Peyer's patch (tissue), 4 donors: ENCODE measurements at regions not wholly inside any gene's neighbourhood (a gene's known extent, or its start where the extent isn't known, plus 50 kb on each side); places are given as distances from the start of the nearest gene placed in this dataset.

Experiments
- DNase-seq, 3 donors: peaks; one replicate each; pipeline ENCODE4 v3.0.0-alpha.2; 2017 to 2019
- H3K27ac ChIP-seq, 4 donors: fragments of 200-600 bp; sonication (generic); one replicate each; pipeline ENCODE4 v1.5.1; 2016 to 2019
- H3K27me3 ChIP-seq, 2 donors: fragments of 200-600 bp; sonication (generic); one replicate each; pipeline ENCODE4 v1.5.1; 2019
- H3K36me3 ChIP-seq, 3 donors: fragments of 200-600 bp; sonication (generic); one replicate each; pipeline ENCODE4 v1.5.1; 2016 to 2019
- H3K4me1 ChIP-seq, 4 donors: fragments of 200-600 bp; sonication (generic); one replicate each; pipeline ENCODE4 v1.5.1; 2016 to 2019
- H3K4me3 ChIP-seq, 4 donors: fragments of 200-600 bp; sonication (generic); 1 replicate in 3 of 4; 2 replicates in 1 of 4; pipeline ENCODE4 v1.5.1; 2016 to 2019; ENCODE audit warnings: mild to moderate bottlenecking in 1 of 4
- H3K9me3 ChIP-seq, 4 donors: fragments of 200-600 bp; sonication (generic); one replicate each; pipeline ENCODE4 v1.5.1; 2016 to 2019; ENCODE audit warnings: mild to moderate bottlenecking in 1 of 4
- POLR2A ChIP-seq, 2 donors: fragments of 450-650 bp; IDR thresholded peaks; one replicate each; pipeline ENCODE4 v1.5.1; 2017; ENCODE audit warnings: antibody characterized with exemption in 2 of 2, mild to moderate bottlenecking in 2 of 2, moderate library complexity in 2 of 2
- TF ChIP-seq, protein P1 (sequence below), 6 experiments: fragments of 450-650 bp in 4 of 6; fragments of 200-600 bp in 2 of 6; sonication (generic) in 1 of 6; IDR thresholded peaks; one replicate each; pipeline ENCODE4 v1.5.1; 2017 to 2019; ENCODE audit warnings: antibody characterized with exemption in 6 of 6, mild to moderate bottlenecking in 3 of 6, moderate library complexity in 1 of 6

- Histone ChIP-seq H3K27ac (no peak overlapping the region), H3K9me3 (no peaks in the 10 kb centered on the region), H3K36me3 (no peaks in the 10 kb centered on the region), H3K27me3 (no peaks in the 10 kb centered on the region), H3K4me1 (no peaks in the 10 kb centered on the region), H3K4me3 (no peak overlapping the region)
- TF ChIP-seq POLR2A (IDR thresholded peaks at IDR 0.05), result no peak
- TF ChIP-seq, protein P1, sequence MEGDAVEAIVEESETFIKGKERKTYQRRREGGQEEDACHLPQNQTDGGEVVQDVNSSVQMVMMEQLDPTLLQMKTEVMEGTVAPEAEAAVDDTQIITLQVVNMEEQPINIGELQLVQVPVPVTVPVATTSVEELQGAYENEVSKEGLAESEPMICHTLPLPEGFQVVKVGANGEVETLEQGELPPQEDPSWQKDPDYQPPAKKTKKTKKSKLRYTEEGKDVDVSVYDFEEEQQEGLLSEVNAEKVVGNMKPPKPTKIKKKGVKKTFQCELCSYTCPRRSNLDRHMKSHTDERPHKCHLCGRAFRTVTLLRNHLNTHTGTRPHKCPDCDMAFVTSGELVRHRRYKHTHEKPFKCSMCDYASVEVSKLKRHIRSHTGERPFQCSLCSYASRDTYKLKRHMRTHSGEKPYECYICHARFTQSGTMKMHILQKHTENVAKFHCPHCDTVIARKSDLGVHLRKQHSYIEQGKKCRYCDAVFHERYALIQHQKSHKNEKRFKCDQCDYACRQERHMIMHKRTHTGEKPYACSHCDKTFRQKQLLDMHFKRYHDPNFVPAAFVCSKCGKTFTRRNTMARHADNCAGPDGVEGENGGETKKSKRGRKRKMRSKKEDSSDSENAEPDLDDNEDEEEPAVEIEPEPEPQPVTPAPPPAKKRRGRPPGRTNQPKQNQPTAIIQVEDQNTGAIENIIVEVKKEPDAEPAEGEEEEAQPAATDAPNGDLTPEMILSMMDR (IDR thresholded peaks at IDR 0.05), result no peak
- DNase-seq, result no peak
Measured at GRCh38 chr10:128981881-128982615, 485.0 kb upstream of the MGMT start.

GRCh38 chr10:128982616-128982915, 484.5 kb upstream of the MGMT start:
- TF ChIP-seq, protein P1 (IDR thresholded peaks at IDR 0.05), result no peak
- TF ChIP-seq POLR2A (IDR thresholded peaks at IDR 0.05), result no peak
- no peaks in the 10 kb centered on the region for H3K4me1 ChIP-seq
- no peak overlapping the region for H3K4me3 ChIP-seq
- DNase-seq, result no peak
- no peaks in the 10 kb centered on the region for H3K36me3 ChIP-seq
- no peak overlapping the region for H3K27ac ChIP-seq
- H3K9me3 ChIP-seq, result no peaks in the 10 kb centered on the region
- H3K27me3 ChIP-seq, result no peaks in the 10 kb centered on the region

- H3K9me3 ChIP-seq, result no peaks in the 10 kb centered on the region
- H3K36me3 ChIP-seq, result no peaks in the 10 kb centered on the region
- H3K4me1 ChIP-seq, result no peaks in the 10 kb centered on the region
- no peak overlapping the region for H3K4me3 ChIP-seq
- DNase-seq, result no peak
- no peak for TF ChIP-seq POLR2A (IDR thresholded peaks at IDR 0.05)
- TF ChIP-seq, protein P1 (IDR thresholded peaks at IDR 0.05), result no peak
- no peak overlapping the region for H3K27ac ChIP-seq
- no peaks in the 10 kb centered on the region for H3K27me3 ChIP-seq
Measured at GRCh38 chr10:128985036-128985435, 482.0 kb upstream of the MGMT start.

DNA sequence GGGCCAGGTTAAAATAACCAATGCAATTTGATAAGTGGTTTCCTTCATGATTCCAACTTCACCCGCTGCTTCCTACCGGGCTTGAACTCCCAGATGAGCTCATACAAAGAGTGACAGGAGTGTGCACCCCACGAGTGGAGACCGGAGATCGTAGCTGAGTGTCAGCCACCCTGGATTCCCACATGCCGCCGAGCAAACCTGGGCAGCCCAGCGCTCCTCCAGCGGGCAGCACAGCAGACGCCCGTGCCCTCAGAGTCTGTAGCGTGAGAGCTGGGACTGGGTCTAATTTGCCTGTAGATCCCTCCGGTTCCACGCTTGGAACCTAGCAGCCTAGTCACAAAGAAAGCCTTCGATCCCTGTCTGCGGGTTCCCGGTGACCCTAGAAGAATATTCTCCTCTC, 476.1 kb upstream of the MGMT start:
- no peaks in the 10 kb centered on the region for H3K9me3 ChIP-seq
- no peak overlapping the region for H3K27ac ChIP-seq

GRCh38 chr10:128992770-128993169, 474.3 kb upstream of the MGMT start:
- no peaks in the 10 kb centered on the region for H3K9me3 ChIP-seq
- no peaks in the 10 kb centered on the region for H3K4me1 ChIP-seq
- H3K27me3 ChIP-seq, result no peaks in the 10 kb centered on the region
- H3K36me3 ChIP-seq, result no peaks in the 10 kb centered on the region
- TF ChIP-seq, protein P1 (IDR thresholded peaks at IDR 0.05), result no peak
- TF ChIP-seq POLR2A (IDR thresholded peaks at IDR 0.05), result no peak
- no peak for DNase-seq
- H3K27ac ChIP-seq, result no peak overlapping the region
- no peak overlapping the region for H3K4me3 ChIP-seq

More for the DNA sequence above, 476.1 kb upstream of the MGMT start:
- no peak for DNase-seq
- no peak for TF ChIP-seq POLR2A (IDR thresholded peaks at IDR 0.05)
- TF ChIP-seq, protein P1 (IDR thresholded peaks at IDR 0.05), result no peak
- Histone ChIP-seq H3K27me3 (no peaks in the 10 kb centered on the region), H3K4me1 (no peaks in the 10 kb centered on the region), H3K4me3 (no peak overlapping the region), H3K36me3 (no peaks in the 10 kb centered on the region)

DNA sequence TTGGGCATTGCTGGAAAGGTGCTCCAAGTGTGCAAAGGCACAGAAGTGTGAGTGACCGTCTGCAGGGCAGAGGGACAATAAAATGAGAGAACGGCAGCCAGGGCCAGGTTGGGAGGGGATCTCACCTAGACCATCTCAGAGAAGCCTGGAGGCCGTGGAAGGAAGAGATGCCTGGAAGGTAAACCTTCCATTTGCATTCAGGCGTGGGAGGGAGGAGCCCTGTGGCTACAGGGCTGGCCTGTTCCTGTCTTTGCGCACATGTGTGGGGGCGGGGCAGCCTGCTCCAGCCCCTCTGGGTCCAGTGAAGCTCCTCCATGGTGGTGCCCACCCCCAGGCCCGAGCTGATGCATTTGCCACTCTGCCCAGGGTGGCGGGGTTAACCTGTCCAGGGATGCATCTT, 473.6 kb upstream of the MGMT start:
- Histone ChIP-seq H3K4me3 (no peak overlapping the region), H3K27ac (no peak overlapping the region), H3K36me3 (no peaks in the 10 kb centered on the region), H3K4me1 (no peaks in the 10 kb centered on the region), H3K9me3 (no peaks in the 10 kb centered on the region), H3K27me3 (no peaks in the 10 kb centered on the region)
- TF ChIP-seq, protein P1 (IDR thresholded peaks at IDR 0.05), result no peak
- no peak for TF ChIP-seq POLR2A (IDR thresholded peaks at IDR 0.05)
- no peak for DNase-seq
